ENCODE measurements at regions not wholly inside any gene's neighbourhood (a gene's known extent, or its start where the extent isn't known, plus 50 kb on each side); places are given as distances from the start of the nearest gene placed in this dataset.

DNA sequence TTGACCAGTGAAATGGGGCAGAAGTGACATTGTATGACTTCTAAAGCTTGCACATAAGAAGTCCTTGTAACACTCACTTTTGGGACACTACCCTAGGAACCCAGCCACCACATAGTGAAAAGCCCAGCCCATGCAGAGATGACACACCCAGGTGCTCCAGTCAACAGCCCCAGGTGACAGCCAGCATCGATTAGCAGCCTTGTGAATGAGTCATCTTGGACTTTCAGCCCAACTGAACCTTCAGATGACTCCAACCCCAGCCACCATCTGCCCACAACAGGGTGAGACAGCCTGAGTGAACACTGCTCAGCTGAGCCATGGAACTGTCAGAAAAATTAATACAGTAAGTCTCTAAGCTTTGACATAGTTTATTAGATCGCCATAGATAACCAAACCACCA lies 458.6 kb downstream of the ZSWIM6 start:
- DNase-seq (ENCODE audit: low read depth), result no peak

DNA sequence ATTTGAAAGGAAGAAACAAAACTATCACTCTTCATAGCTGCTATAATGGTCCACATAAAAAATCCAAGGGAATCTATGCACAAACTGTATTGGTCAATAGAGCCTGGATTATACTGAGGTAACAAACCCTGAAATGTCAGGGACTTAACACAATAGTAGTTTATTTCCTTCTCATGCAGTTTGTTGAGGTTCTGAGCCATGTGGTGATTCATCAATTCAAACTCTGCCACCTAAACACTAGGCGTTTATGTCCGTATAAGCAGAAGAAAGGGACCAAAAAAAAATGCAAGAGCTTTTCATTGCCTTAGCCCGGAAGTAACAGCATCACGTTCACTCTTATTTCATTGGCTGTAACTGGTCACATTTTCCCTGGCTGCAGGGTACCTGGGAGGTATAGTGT lies 464.7 kb downstream of the ZSWIM6 start:
- DNase-seq (ENCODE audit: low read depth), result no peak

DNA sequence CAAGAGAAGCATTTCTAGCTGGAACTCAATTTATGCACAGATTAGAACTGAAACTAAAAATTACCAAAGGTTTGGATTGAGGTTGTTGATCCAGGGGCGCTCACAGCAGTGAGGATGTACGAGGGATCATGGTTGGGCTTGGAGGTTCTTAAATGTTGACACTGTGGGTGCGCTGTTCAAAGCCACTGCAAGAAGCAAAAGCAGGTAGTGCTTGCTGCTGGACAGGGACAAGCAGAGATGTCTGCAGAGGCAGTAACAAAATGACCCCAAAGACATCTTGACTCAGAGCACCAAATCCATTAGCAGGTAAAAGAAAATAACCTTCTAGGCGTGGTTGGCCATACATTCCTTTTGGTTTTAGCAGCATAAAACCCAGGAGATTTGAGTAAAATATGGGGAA lies 468.4 kb downstream of the ZSWIM6 start:
- DNase-seq (ENCODE audit: low read depth), result no peak

DNA sequence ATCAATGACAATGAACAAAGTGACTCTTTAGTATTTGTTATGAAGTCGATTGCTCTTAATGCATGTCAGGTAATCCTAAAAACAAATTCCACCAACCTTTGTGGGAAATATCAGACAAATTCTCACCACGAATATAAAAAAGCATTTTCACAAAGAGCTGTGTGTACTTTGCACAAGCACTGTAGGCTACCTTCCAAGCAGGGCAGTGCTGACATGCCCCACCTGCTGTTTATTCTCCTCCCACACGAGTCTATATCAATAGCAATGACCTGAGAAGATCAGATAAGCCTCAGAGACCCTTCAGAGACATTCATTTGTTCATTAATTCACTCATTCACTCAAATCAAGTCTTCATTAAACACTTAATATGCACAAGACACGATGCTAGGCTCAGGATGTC lies 469.1 kb downstream of the ZSWIM6 start:
- no peak for DNase-seq (ENCODE audit: low read depth)

DNA sequence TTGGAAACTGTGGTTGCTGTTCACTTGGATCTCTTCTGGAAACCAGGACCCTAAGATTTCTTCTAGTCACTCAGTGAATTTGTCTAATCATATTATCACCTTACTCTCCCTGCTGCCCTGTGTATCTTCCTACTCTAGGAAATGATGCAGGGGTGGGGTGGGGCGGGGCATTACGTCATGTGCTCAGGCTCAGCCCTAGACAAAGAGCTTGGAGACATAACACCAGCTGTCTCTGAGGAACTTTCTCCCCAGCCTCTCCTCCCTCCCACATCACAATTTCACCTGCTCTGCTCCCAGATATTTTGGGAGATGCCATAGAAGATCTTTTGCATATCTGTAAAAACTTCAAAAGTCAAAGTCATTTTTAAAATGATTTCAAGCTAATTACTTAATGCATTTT lies 470.4 kb downstream of the ZSWIM6 start:
- no peak for DNase-seq (ENCODE audit: low read depth)

DNA sequence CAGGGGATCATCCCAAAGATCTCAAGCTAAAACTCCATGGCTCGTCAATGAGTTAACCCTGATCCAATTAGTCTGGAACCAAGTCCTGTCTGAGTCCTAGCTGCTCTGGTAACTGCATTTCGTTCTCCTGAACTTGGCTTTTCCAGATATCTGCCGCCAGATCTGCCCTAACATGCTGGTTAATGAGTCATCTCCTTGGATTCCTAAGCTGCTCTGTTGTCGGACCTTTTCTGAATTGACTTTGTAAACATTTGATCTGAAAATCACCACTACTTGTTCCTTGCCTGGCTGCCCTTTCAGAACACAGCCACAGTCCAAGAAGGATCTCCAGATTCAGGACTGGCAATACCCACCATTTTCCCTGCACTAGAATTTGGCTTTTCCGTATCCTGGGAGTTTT lies 473.0 kb downstream of the ZSWIM6 start:
- DNase-seq (ENCODE audit: low read depth), result no peak

DNA sequence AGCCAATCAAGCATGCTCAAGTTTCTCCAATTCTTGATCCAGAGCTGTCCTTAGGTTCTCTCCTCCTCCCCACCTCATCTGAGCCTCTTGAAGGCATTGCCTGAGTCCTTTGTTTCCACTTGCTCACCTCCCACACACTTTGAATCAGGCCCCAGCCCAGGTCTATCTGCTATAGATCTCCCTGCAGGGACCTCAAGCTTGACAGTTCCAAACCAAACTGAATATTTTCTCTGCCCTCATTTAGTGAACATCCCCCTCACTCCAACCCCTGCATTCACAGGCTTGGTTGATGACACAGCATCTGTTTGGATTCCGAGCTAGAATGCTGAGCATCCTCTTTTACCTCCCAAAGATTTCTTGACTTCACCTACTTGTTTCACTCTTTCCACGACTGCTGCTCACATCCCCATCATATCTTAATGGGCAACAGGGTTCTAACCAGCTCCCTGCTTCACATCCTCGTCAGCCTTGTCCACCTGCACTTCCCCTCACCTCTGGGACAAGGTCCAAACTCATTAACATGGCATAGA lies 474.5 kb downstream of the ZSWIM6 start:
- DNase-seq (ENCODE audit: low read depth), result no peak

DNA sequence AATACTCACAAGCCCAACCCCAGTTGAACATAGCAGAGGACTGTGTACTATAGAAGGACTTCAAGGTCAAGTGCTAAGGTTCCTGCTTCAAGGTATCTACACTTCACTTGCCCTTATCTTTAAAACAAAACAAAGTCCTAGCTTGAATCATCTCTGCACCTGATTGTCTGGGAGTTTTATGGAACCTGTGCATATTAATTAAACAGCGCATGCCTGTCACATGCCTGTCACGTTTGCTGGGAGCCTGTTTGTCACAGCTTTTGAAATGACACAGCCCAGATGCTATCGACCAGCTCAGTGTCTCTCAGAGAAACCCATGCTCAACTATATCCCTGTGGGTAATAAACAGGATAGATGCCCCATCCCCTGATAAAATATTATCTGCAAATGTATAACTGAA lies 476.0 kb downstream of the ZSWIM6 start:
- no peak for DNase-seq (ENCODE audit: low read depth)

DNA sequence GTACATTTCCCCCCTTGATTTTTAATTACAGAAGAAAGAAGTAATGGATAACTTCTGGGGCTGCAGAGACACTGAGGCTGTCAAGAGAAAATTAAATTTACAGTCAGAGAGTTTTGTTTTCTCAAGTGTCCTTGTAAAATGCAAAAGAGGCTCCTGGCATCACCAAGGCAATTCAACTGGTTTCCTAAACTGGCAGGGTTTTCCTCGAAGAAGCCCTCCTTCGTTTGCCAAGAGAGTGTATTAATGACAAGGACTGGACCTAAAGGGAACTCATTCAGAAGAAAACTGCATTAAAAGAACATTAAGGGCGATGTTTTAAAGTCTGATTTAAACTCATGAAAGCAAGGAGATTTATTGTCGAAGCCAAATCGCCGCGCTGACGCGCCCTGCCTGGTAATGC lies 476.9 kb downstream of the ZSWIM6 start:
- no peak for DNase-seq (ENCODE audit: low read depth)

DNA sequence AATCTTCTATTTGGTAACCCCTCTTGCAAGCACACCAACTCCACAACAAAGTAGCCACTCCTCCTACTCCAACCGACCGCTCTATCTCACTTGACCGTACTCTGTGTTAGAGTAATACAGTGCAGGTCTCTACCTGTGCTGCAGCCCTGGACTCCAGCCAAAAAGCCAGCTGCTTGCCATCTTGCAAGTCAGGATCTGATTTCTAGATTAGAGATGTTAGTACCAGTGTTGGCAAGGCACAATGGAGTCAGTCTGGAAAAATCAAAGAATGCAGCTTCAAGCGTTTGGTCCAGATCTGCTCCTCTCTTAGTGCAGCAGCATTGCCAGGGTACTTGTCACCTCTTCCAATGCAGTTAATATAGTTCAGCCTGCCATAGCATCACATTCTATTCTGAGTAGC lies 477.6 kb downstream of the ZSWIM6 start:
- DNase-seq (ENCODE audit: low read depth), result no peak

DNA sequence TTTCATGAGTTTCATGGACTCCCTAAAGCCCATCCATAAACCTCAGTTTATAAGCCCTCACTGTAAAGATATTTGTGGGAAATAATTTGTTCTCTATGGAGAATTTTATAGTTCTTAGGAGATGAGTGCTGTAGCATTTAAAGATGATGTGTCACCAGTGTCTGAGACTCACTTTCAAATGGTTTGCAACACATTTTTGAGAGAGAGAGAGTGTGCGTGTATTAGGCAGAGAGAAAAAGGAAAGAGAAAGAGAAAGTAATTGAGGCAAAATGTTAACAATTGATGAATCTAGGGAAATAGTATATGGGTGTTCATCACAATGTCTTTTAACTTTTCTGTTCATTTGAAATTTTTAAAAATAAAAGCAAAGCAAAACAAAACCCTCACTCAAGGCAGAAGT lies 479.0 kb downstream of the ZSWIM6 start:
- no peak for DNase-seq (ENCODE audit: low read depth)

DNA sequence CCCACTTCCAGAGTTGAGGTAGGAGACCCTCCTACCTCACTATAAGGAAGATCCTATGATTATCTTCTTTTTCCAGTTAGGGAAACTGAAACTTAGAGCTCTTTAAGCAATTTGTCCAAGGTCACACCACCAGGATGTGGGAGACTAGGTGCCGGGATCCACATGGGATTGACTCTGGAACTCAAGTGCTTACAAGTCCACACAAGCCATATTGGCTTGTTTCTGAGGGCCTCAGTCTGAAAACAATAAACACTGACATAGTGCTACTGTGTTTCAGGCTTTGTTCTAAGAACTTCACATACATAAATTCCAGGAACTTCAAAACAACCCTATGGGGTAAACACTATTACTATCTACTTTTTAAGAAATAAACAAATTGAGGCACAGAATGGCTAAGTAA lies 481.3 kb downstream of the ZSWIM6 start:
- no peak for DNase-seq (ENCODE audit: low read depth)

DNA sequence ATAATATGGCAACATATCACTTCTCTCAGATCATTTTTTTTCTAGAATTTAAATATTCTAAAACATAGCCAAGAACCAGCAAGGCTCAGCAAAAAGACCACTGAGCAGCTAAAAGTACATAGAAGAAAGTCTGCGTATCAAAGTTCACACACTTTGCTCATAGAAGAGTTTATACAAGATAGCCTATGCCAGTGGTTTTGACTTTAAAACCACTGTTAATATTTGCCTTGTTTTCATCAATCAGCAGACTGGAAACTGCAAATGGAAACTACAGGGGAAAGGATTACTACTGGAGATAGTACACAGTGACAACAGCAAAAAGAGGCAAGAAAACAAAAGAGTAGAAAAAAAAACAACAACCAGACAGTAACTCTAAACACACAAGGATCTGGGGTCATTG lies 483.3 kb downstream of the ZSWIM6 start:
- no peak for DNase-seq (ENCODE audit: low read depth)

DNA sequence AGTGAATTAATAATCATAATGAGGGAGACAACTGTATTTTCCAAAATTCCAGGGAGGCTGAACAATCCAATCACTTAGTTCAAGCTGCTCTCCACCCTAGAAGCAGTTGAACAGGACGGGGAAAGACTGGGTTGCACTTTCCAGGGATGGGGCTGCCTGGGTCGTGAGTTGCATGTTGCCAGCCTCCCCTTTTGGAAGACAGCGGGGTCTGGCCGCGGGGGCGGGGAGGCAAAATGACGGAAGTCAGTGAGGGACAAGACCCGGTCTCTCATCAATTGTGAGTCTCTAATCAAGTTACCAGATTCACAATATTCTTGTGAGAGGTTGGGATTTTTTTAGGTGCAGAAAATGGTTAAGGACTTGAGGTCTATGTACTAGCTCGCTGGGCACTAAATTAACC lies 484.1 kb downstream of the ZSWIM6 start:
- DNase-seq (ENCODE audit: low read depth), result no peak

DNA sequence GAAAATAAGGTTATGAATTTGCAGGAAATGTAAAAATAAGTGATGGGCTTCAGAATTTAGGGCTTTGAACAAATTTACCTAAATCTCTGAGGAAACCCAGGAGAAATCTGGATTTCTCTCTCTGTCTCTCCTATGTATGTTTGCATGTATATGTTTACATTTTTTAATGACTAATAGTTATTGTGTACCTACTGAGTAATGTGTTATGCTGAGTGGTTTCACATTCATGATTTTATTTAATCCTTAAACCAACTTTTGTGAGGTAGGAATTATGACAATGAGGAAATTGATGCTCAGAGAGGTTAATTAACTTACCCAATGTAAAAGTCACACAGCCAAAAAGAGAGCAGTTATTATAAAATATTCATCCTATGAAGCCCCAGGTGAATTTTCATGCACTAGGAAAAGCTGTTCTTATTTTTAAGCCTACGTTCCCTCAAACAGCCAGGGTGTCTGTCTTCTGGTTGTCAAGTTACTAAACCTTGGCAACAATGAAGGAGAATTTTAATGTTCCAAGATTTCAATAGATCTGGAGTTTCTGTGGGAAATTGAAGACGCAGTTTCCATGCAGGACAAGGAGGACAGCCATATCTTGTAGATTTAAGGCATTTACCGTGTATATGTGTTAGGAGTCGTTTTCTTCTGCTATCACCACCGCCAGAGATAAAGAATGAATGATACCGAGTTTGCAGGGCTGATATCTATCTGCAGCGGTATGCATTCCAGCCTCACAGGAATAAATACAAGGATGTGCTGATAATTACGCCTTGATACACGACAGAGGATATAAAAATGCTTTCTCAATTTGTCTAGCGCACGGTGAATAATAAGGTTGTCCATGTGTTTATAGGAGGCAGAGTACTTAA lies 484.8 kb downstream of the ZSWIM6 start:
- DNase-seq (ENCODE audit: low read depth), result no peak

DNA sequence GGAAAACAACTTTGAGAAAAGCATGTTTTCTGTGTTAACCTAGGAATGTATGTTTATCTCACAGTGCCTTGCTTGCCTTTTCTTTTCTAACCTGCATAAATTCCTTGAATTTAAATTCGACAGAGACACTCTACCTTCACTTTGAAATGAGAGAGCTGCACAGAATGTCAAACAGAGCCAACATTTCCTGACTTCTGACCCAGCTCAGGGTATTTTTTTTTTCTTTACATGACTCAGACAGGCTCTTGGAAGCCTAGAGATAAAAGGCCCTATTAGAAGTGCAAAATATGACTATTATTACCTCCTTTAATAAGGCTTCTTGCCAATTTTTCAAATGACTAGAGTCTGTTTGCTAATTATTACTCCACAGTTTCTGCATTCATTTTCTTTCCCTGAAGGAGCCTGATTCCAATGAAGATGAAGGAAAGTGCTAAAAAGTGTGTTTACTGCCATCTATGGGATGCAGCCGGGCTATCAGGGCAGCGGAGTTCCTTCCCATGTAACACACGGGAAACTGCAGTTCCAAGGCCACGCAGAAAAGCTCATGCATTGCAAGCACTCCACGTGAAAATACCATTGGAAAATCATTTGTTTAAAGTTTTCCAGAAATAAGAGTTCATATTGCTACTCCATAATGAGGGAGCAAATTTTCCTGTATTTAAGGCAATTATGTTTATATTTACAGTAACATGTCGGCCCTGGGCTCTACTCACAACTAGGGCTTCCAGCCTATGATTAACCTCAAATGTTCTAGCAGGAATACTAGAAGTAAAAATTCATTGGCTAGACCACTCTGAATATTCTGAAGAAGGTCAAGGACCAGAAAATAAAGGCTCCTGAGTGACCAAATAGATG lies 485.6 kb downstream of the ZSWIM6 start:
- DNase-seq (ENCODE audit: low read depth), result no peak

DNA sequence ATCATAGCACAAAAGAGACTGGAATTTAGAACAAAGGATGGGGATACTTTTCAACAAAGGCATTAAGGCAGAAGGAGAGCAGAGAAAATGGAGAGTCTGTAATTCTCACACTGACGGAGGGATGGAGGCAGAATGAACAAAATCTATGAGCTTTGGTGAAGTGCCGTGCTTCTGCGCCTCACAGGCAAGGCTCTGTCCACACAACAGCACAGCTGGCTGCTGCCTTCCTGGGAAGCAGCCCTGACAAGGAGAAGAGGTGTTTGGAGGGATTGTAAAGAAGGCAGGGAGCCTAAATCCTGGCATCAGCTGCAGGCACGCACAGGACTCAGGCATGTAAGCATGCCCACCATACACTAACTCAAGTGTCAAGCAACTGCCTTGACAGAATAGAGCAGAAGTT lies 485.2 kb upstream of the KIF2A start:
- no peak for DNase-seq (ENCODE audit: low read depth)

DNA sequence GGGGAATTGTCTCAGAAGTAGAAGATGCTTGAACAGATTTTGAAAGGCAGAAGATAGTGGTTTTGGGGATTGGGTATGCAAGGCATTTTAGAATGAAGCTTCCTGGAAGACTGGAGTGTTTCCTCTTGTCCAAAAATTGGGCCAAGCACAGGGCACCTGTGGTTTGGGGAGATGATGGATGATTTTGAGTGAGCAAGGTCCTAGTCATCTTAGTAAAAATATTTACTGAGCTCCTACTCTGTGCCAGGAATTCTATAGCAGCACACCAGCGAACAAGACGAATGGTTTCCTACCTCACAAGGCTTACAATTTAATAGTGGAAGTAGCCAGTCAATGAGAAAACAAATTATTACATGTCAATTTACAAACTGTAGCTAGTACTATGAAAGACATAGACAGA lies 484.4 kb upstream of the KIF2A start:
- no peak for DNase-seq (ENCODE audit: low read depth)

DNA sequence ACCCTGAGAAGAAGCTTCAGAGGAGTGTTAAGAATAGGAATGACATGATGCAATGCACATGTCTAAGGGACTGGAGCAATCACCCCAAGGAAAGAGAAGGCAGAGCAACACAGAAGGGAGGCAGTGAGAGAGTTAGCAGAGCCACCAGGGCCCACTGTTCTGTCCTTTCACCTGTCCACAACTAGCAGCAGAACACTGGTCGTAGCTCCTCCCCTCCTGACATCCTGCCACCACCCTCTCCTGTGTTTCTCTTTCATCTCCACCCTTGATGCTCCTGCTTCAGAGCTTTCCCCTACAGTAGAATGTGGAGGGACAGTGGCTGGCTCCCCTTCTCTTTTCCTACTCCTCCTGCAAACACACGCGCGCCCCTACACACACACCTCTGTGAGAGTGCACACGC lies 483.4 kb upstream of the KIF2A start:
- DNase-seq (ENCODE audit: low read depth), result no peak

DNA sequence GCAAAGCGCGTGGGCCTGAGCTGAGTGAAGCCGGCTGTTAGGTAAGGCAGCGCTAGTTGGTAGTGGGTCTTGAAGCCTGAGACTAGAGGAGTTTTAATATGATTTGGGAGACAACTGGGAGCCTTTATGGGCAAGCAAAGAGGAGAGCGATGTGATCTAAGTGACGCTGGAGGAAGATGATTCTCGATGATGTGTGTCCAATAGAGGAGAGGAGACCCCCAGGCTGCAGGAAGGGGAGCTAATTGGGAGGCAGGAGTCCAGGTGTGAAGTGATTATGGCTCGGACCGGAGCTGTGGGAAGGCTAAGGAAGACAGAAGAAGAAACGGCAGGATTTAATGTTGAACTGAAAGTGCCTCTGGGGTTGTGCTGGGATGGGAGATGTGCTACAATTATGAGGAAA lies 482.9 kb upstream of the KIF2A start:
- no peak for DNase-seq (ENCODE audit: low read depth)

DNA sequence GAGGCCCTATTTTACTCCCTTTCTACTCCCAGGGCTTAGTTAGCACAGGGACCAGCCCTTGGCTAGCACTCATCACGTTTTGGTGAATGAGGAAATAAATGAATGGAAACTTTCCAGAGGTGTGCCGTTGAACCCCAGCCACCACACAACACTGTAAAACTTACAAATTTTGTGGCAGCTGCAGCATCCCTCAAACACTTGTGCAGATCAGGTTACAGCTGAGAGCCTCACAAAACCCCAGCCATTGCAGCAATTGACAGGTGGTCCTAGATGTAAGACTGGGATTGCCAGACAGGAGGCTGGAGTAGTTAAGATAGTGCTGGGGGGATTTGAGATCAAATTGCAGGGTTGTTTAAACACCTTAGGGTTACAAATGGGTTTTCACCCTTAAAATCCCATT lies 482.2 kb upstream of the KIF2A start:
- DNase-seq (ENCODE audit: low read depth), result no peak

DNA sequence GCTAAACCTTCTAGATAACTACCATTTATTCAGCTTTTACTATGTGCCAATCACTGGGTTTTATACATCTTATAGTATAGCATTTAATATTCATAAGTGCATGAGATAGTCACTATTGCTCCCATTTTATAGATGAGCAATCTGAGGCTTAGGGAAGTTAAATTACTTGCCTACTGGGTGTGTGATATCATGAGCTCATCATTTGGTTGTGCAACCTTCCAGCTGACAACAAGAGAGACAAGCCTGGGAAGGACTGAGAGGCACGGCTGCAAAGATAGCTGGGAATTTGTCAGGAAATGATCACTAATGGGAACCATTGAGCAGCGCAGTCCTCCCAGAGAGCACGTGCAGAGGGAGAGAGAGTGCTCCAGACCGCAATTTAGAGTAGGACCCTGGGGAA lies 481.6 kb upstream of the KIF2A start:
- DNase-seq (ENCODE audit: low read depth), result no peak

DNA sequence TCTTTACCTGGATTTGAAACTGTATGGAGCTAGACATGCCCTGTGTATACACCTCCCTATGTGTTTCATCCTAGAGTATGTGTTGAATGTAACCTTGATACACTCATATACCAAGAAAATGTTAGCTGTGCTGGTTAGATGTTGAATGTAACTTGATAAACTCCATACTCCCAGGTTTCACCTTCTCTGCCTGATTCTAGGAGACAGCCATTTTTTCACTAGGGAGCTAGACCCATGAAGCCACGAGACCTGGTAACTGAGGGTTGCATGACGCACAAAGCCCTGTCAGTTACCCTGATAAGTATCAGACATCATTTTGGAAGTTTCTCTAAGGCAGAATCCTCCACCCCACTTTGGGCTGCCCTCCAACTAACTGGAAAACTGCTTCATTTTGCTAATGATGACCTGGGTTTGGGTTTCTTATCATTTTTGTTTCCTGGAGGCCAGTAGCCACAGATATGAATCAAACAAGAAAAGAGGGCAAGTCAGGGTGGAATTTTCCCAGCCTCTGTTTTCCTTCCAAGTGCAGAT lies 478.5 kb upstream of the KIF2A start:
- no peak for DNase-seq (ENCODE audit: low read depth)

All from T-helper 22 cell (primary cell).